OCI-LY3 (cell line): ENCODE measurements at regions not wholly inside any gene's neighbourhood (a gene's known extent, or its start where the extent isn't known, plus 50 kb on each side); places are given as distances from the start of the nearest gene placed in this dataset.
A peak's percentile ranks its signal among the peaks of the same experiment; 100 is the strongest.

Source experiments
- H2AFZ ChIP-seq: fragments of 200-600, 300-600 bp; shearing (Covaris generic); 2 replicates; pipeline ENCODE4 v1.6.0; 2014; ENCODE audit warnings: antibody characterized with exemption, low read depth, low read length
- H3K27ac ChIP-seq: fragments of 200-600, 300-600 bp; sonication (generic); 2 replicates; pipeline ENCODE4 v1.5.1; 2014; ENCODE audit warnings: mild to moderate bottlenecking, low read length, moderate library complexity, mixed read lengths
- H3K27me3 ChIP-seq: fragments of 200-600, 300-600 bp; sonication (generic); 2 replicates; pipeline ENCODE4 v1.6.1; 2014; ENCODE audit warnings: low read depth, low read length, mixed read lengths
- H3K36me3 ChIP-seq: fragments of 200-600, 300-600 bp; sonication (generic); replicated peaks from 2 replicates; pipeline ENCODE3; 2014; ENCODE audit warnings: low read depth, low read length, mixed read lengths
- H3K4me1 ChIP-seq: fragments of 300-600, 200-600 bp; sonication (generic); 2 replicates; pipeline ENCODE4 v1.6.1; 2014; ENCODE audit warnings: low read length, mixed read lengths
- H3K4me2 ChIP-seq: fragments of 200-600, 300-600 bp; sonication (generic); 2 replicates; pipeline ENCODE4 v1.6.1; 2014; ENCODE audit warnings: low read length, mixed read lengths
- H3K4me3 ChIP-seq: fragments of 300-600, 200-600 bp; sonication (generic); 2 replicates; pipeline ENCODE4 v1.5.1; 2014; ENCODE audit warnings: antibody characterized with exemption, mild to moderate bottlenecking, low read length, moderate library complexity
- H3K79me2 ChIP-seq: fragments of 300-600, 200-600 bp; shearing (Covaris generic); 2 replicates; pipeline ENCODE4 v1.6.1; 2014; ENCODE audit warnings: mild to moderate bottlenecking, low read length, mixed read lengths
- H3K9ac ChIP-seq: fragments of 300-600, 200-600 bp; shearing (Covaris generic); 2 replicates; pipeline ENCODE4 v1.6.0; 2014; ENCODE audit warnings: mild to moderate bottlenecking, low read length, moderate library complexity
- H3K9me3 ChIP-seq: fragments of 200-600, 300-600 bp; shearing (Covaris generic); 2 replicates; pipeline ENCODE4 v1.6.1; 2014; ENCODE audit warnings: low read length, mixed read lengths; ENCODE audit not compliant: insufficient read depth
- H4K20me1 ChIP-seq: fragments of 200-600, 300-600 bp; sonication (generic); 2 replicates; pipeline ENCODE4 v1.6.1; 2016; ENCODE audit warnings: low read length, mixed read lengths; ENCODE audit not compliant: insufficient read depth
- CTCF ChIP-seq: fragments of 200-600, 300-600 bp; sonication (generic); IDR thresholded peaks from 2 replicates; pipeline ENCODE4 v1.5.1; 2014; ENCODE audit warnings: antibody characterized with exemption, low read length, low read depth
- EZH2phosphoT487 ChIP-seq: fragments of 200-600 bp; shearing (Covaris generic); IDR thresholded peaks from 2 replicates; pipeline ENCODE4 v1.6.1; 2018; ENCODE audit warnings: antibody characterized with exemption, mixed run types, low read depth

DNA sequence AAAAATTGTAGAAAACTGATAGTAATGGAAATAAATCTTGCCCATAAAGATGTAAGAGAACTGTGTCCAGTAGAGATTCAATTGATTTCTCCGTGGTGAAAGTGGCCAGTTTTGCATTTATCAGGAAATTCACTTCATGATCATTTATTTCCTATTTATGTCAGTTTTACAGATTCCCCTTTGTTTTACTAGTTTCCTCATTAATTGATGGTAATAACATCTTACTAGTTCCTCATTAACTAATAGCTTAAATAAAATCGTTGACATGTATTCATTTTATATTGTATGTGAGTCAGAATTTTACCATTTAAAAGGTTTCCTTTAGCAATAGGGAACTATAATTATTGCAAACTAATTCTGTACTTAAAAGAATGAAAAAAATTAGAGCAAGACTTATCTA, 99.8 kb upstream of the ADGRF1 start:
- Histone ChIP-seq H3K36me3 (no peaks in the 10 kb centered on the region), H3K79me2 (no peaks in the 10 kb centered on the region), H3K9me3 (no peaks in the 10 kb centered on the region), H3K27me3 (no peaks in the 10 kb centered on the region), H4K20me1 (no peaks in the 10 kb centered on the region), H3K4me1 (no peaks in the 10 kb centered on the region), H3K4me2 (no peak overlapping the region), H3K4me3 (no peak overlapping the region), H3K27ac (no peak overlapping the region), H2AFZ (no peak overlapping the region), H3K9ac (no peak overlapping the region)
- no peak for TF ChIP-seq EZH2phosphoT487
- no peak for TF ChIP-seq CTCF

DNA sequence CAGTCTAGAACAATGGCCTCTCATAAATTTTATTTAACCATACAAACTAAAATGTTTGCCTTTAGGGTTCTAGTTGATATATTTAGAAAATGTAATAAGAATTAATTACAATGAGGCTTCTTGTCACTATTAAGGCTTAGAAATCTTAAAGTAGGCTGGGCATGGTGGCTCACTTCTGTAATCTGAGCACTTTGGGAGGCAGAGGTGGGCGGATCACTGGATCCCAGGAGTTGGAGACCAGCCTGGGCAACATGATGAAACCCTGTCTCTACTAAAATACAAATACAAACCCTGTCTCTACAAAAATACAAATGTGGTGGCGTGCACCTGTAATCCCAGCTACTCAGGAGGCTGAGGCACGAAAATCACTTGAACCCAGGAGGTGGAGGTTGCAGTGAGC, 99.0 kb upstream of the ADGRF1 start:
- Histone ChIP-seq H3K9me3 (no peaks in the 10 kb centered on the region), H3K4me3 (no peak overlapping the region), H3K4me1 (no peaks in the 10 kb centered on the region), H3K27me3 (no peaks in the 10 kb centered on the region; the same call in none of the 2 replicates), H3K36me3 (no peaks in the 10 kb centered on the region), H3K9ac (no peak overlapping the region), H3K79me2 (no peaks in the 10 kb centered on the region), H4K20me1 (no peaks in the 10 kb centered on the region), H3K4me2 (no peak overlapping the region), H3K27ac (no peak overlapping the region), H2AFZ (no peak overlapping the region)
- no peak for TF ChIP-seq CTCF
- TF ChIP-seq EZH2phosphoT487, result no peak

DNA sequence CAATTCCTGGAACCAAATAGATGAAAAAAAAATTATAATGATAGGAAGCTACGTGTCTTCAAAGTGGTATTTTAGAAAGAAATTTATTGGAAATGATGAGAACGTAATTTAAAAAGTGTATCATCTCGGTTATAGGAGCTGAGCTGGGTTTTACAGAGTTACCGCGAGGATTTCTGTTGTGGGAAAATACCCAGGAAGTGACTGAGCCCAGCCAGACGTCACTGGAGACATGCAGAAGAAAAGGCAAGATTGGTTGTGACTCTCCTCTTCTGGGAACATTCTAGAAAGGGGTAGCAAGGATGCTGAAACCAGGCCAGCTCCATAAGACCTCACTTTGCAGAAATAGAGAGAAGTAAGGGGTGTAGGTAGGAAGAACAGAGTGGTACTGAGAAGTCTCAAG, 95.9 kb upstream of the ADGRF1 start:
- H3K4me2 ChIP-seq, result peak overlapping the region; percentile 10; the same call in 1 of the 2 replicates
- peaks cover 12% of the 10 kb centered on the region for H3K4me1 ChIP-seq
- no peaks in the 10 kb centered on the region; the same call in none of the 2 replicates for H3K27me3 ChIP-seq
- 0 out of 2 replicates have a peak overlapping the region, but pooled peaks have one; percentile 37 for H2AFZ ChIP-seq
- no peak for TF ChIP-seq CTCF
- no peak for TF ChIP-seq EZH2phosphoT487
- H3K4me3 ChIP-seq, result no peak overlapping the region
- H3K27ac ChIP-seq, result no peak overlapping the region
- no peak overlapping the region for H3K9ac ChIP-seq
- H3K79me2 ChIP-seq, result no peaks in the 10 kb centered on the region
- no peaks in the 10 kb centered on the region for H3K9me3 ChIP-seq
- no peaks in the 10 kb centered on the region for H4K20me1 ChIP-seq
- H3K36me3 ChIP-seq, result no peaks in the 10 kb centered on the region

- TF ChIP-seq CTCF, result no peak
- no peak for TF ChIP-seq EZH2phosphoT487
- Histone ChIP-seq H3K4me1 (peaks cover 12% of the 10 kb centered on the region), H4K20me1 (no peaks in the 10 kb centered on the region), H3K4me3 (no peak overlapping the region), H3K4me2 (no peak overlapping the region), H3K27me3 (no peaks in the 10 kb centered on the region; the same call in none of the 2 replicates), H3K36me3 (no peaks in the 10 kb centered on the region), H2AFZ (no peak overlapping the region), H3K9me3 (no peaks in the 10 kb centered on the region), H3K27ac (no peak overlapping the region), H3K9ac (no peak overlapping the region), H3K79me2 (no peaks in the 10 kb centered on the region)
Observed at GRCh38 chr6:47137073-47137472, 94.9 kb upstream of the ADGRF1 start.
